SK-N-SH (cell line): ENCODE measurements at regions not wholly inside any gene's neighbourhood (a gene's known extent, or its start where the extent isn't known, plus 50 kb on each side); places are given as distances from the start of the nearest gene placed in this dataset.

ENCODE experiments used
- CTCF ChIA-PET: fragments of 300-600, 350-600 bp; formaldehyde crosslinking; extraction: SDS; loops from one replicate; lab custom pipeline; 2021; lab: Yijun Ruan, JAX
- POLR2A ChIA-PET: fragments of 350-600 bp; sonication (Branson Sonifier 250); formaldehyde crosslinking; extraction: SDS; loops from one replicate; lab custom pipeline; 2020; ENCODE audit warnings: antibody characterized with exemption, inconsistent platforms; lab: Yijun Ruan, JAX
- DNase-seq: peaks from one replicate; pipeline ENCODE4 v3.0.0; 2012
- H2AFZ ChIP-seq: fragments of 200-600 bp; sonication (generic); 2 replicates; pipeline ENCODE4 v1.8.1; 2016; ENCODE audit warnings: antibody characterized with exemption, mild to moderate bottlenecking, low read depth
- H3F3A ChIP-seq: fragments of 200-600 bp; sonication (generic); replicated peaks from 2 replicates; pipeline ENCODE3; 2016; ENCODE audit warnings: antibody characterized with exemption, mild to moderate bottlenecking; ENCODE audit not compliant: insufficient read depth
- H3K27ac ChIP-seq, 2 experiments: fragments of 200-500 bp in 1 of 2; fragments of 200-600 bp in 1 of 2; sonication (Bioruptor generic) in 1 of 2; sonication (generic), shearing (Covaris generic) in 1 of 2; 2 replicates each; pipeline versions ENCODE4 v1.5.1 to v1.6.1; 2014 to 2016; ENCODE audit warnings: low read depth in 2 of 2, inconsistent platforms in 1 of 2, low read length in 1 of 2, mild to moderate bottlenecking in 1 of 2, mixed read lengths in 1 of 2
- H3K27me3 ChIP-seq: fragments of 200-600 bp; sonication (generic), shearing (Covaris generic); 2 replicates; pipeline ENCODE4 v1.6.1; 2016; ENCODE audit warnings: mixed run types; ENCODE audit not compliant: insufficient read depth
- H3K36me3 ChIP-seq, 2 experiments: fragments of 200-500 bp in 1 of 2; fragments of 200-600 bp in 1 of 2; sonication (Bioruptor generic) in 1 of 2; sonication (generic) in 1 of 2; replicated peaks in 1 of 2; 2 replicates each; pipeline versions ENCODE3 to v1.5.1; 2014 to 2016; ENCODE audit warnings: low read length in 1 of 2, mild to moderate bottlenecking in 1 of 2; ENCODE audit not compliant: insufficient read depth in 2 of 2, control insufficient read depth in 1 of 2
- H3K4me1 ChIP-seq, 2 experiments: fragments of 200-500 bp in 1 of 2; fragments of 200-600 bp in 1 of 2; sonication (Bioruptor generic) in 1 of 2; sonication (generic), shearing (Covaris generic) in 1 of 2; 2 replicates each; pipeline versions ENCODE4 v1.5.1 to v1.6.1; 2014 to 2016; ENCODE audit warnings: low read depth in 1 of 2, low read length in 1 of 2, mixed run types in 1 of 2; ENCODE audit not compliant: insufficient read depth in 2 of 2, control insufficient read depth in 1 of 2
- H3K4me2 ChIP-seq: fragments of 200-600 bp; sonication (generic), shearing (Covaris generic); 2 replicates; pipeline ENCODE4 v1.6.1; 2017; ENCODE audit warnings: mixed run types
- H3K4me3 ChIP-seq, 2 experiments: fragments of 200-500 bp in 1 of 2; fragments of 200-600 bp in 1 of 2; sonication (Bioruptor generic) in 1 of 2; sonication (generic), shearing (Covaris generic) in 1 of 2; 2 replicates each; pipeline versions ENCODE4 v1.5.1 to v1.8.1; 2014 to 2016; ENCODE audit warnings: low read depth in 2 of 2, inconsistent platforms in 1 of 2, low read length in 1 of 2, mild to moderate bottlenecking in 1 of 2, mixed read lengths in 1 of 2, moderate library complexity in 1 of 2
- H3K79me2 ChIP-seq: fragments of 200-600 bp; sonication (generic); 2 replicates; pipeline ENCODE4 v1.8.1; 2017; ENCODE audit warnings: mild to moderate bottlenecking; ENCODE audit not compliant: insufficient read depth
- H3K9ac ChIP-seq: fragments of 200-600 bp; sonication (generic); 2 replicates; pipeline ENCODE4 v1.6.1; 2017; ENCODE audit warnings: mixed run types
- H3K9me2 ChIP-seq: fragments of 200-600 bp; sonication (generic); 2 replicates; pipeline ENCODE4 v1.6.1; 2017; ENCODE audit warnings: mixed run types
- H3K9me3 ChIP-seq: fragments of 200-600 bp; sonication (generic); 2 replicates; pipeline ENCODE4 v1.6.1; 2017; ENCODE audit warnings: mixed run types, mild to moderate bottlenecking, moderate library complexity
- H4K20me1 ChIP-seq: fragments of 200-600 bp; sonication (generic); 2 replicates; pipeline ENCODE4 v1.6.1; 2017; ENCODE audit warnings: mild to moderate bottlenecking, mixed run types; ENCODE audit not compliant: insufficient read depth
- CHD2 ChIP-seq: fragments of 150-350 bp; IDR thresholded peaks from 2 replicates; pipeline ENCODE4 v1.6.1; 2018; ENCODE audit warnings: low read length; ENCODE audit not compliant: partially characterized antibody
- ELF1 ChIP-seq: IDR thresholded peaks from 2 replicates; pipeline ENCODE4 v1.4.0; 2012
- EZH2phosphoT487 ChIP-seq: fragments of 200-600 bp; sonication (generic); IDR thresholded peaks from 2 replicates; pipeline ENCODE4 v1.6.1; 2017; ENCODE audit warnings: low read depth, mixed run types, mild to moderate bottlenecking, antibody characterized with exemption, moderate library complexity, borderline replicate concordance
- FOSL2 ChIP-seq: IDR thresholded peaks from 2 replicates; pipeline ENCODE4 v1.4.0; 2012; ENCODE audit warnings: low read depth, mild to moderate bottlenecking, moderate library complexity, borderline replicate concordance
- GABPA ChIP-seq: IDR thresholded peaks from 2 replicates; pipeline ENCODE4 v1.4.0; 2012; ENCODE audit warnings: low read depth, mild to moderate bottlenecking
- JUND ChIP-seq: IDR thresholded peaks from 2 replicates; pipeline ENCODE4 v1.4.0; 2012
- MEF2A ChIP-seq: IDR thresholded peaks from 2 replicates; pipeline ENCODE4 v1.4.0; 2012; ENCODE audit warnings: low read depth, borderline replicate concordance
- NFIC ChIP-seq: IDR thresholded peaks from 2 replicates; pipeline ENCODE4 v1.4.0; 2012; ENCODE audit warnings: borderline replicate concordance
- NRF1 ChIP-seq: IDR thresholded peaks from 2 replicates; pipeline ENCODE4 v1.6.1; 2012; ENCODE audit warnings: low read depth, mild to moderate bottlenecking, low read length
- RAD21 ChIP-seq: IDR thresholded peaks from 2 replicates; pipeline ENCODE4 v1.6.1; 2012; ENCODE audit warnings: mild to moderate bottlenecking, low read length
- SIN3A ChIP-seq: IDR thresholded peaks from 2 replicates; pipeline ENCODE4 v1.6.1; 2012; ENCODE audit warnings: low read depth, mild to moderate bottlenecking, low read length, moderate library complexity, borderline replicate concordance
- TCF12 ChIP-seq: IDR thresholded peaks from 2 replicates; pipeline ENCODE4 v1.4.0; 2012
- YY1 ChIP-seq: IDR thresholded peaks from 2 replicates; pipeline ENCODE4 v1.4.0; 2012; ENCODE audit warnings: low read depth, mild to moderate bottlenecking
- WGBS: methylation state at CpG from one replicate; pipeline ENCODE4 v1.1.6; 2017; ENCODE audit warnings: low lambda C conversion rate; 5-methylcytosine and 5-hydroxymethylcytosine counted together
- TF ChIP-seq, protein P1 (sequence below): IDR thresholded peaks from 2 replicates; pipeline ENCODE4 v1.4.0; 2012; ENCODE audit warnings: low read depth, borderline replicate concordance
- TF ChIP-seq, protein P2 (sequence below): IDR thresholded peaks from 2 replicates; pipeline ENCODE4 v1.6.1; 2012; ENCODE audit warnings: mild to moderate bottlenecking, low read depth, low read length, moderate library complexity

DNA sequence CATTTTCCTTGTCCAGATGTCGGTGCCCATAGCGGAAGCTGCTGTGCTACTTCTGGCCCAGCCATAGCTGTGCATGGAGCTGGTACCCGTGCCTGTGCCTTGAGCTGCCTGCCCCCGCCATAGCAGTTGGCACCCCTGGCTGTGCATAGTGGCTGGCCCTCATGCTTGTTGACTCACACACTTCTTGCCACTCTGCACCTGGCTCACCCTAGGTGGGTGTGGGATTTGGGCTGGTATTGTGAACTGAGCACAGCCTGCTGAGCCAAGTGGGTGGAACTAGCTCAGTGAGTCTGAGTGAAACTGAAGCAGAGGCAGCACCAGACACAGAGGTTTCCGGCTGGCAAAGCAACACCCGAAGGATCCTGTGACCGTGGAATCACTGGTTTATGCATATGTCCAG lies 689.5 kb upstream of the EYS start:
- Histone ChIP-seq H3K36me3 (no peaks in the 10 kb centered on the region), H3K4me2 (no peak overlapping the region), H3K27me3 (no peaks in the 10 kb centered on the region), H3K9ac (no peak overlapping the region), H3K9me2 (no peaks in the 10 kb centered on the region), H3F3A (no peaks in the 10 kb centered on the region), H4K20me1 (no peaks in the 10 kb centered on the region), H3K4me3 (no peak overlapping the region; a peak in 1 of 4 replicates), H3K4me1 (no peaks in the 10 kb centered on the region), H3K27ac (no peak overlapping the region), H3K79me2 (no peaks in the 10 kb centered on the region), H3K9me3 (no peaks in the 10 kb centered on the region), H2AFZ (no peak overlapping the region)
- DNase-seq: no peak
- 69% methylated on average over 7 of the region's 7 CpGs for WGBS
- TF ChIP-seq ELF1 (no peak), TCF12 (no peak), RAD21 (no peak), CHD2 (no peak), NFIC (no peak), YY1 (no peak), FOSL2 (no peak), JUND (no peak), SIN3A (no peak), GABPA (no peak), MEF2A (no peak), EZH2phosphoT487 (no peak), NRF1 (no peak)
- TF ChIP-seq, protein P1, sequence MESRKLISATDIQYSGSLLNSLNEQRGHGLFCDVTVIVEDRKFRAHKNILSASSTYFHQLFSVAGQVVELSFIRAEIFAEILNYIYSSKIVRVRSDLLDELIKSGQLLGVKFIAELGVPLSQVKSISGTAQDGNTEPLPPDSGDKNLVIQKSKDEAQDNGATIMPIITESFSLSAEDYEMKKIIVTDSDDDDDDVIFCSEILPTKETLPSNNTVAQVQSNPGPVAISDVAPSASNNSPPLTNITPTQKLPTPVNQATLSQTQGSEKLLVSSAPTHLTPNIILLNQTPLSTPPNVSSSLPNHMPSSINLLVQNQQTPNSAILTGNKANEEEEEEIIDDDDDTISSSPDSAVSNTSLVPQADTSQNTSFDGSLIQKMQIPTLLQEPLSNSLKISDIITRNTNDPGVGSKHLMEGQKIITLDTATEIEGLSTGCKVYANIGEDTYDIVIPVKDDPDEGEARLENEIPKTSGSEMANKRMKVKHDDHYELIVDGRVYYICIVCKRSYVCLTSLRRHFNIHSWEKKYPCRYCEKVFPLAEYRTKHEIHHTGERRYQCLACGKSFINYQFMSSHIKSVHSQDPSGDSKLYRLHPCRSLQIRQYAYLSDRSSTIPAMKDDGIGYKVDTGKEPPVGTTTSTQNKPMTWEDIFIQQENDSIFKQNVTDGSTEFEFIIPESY: no peak
- TF ChIP-seq, protein P2, sequence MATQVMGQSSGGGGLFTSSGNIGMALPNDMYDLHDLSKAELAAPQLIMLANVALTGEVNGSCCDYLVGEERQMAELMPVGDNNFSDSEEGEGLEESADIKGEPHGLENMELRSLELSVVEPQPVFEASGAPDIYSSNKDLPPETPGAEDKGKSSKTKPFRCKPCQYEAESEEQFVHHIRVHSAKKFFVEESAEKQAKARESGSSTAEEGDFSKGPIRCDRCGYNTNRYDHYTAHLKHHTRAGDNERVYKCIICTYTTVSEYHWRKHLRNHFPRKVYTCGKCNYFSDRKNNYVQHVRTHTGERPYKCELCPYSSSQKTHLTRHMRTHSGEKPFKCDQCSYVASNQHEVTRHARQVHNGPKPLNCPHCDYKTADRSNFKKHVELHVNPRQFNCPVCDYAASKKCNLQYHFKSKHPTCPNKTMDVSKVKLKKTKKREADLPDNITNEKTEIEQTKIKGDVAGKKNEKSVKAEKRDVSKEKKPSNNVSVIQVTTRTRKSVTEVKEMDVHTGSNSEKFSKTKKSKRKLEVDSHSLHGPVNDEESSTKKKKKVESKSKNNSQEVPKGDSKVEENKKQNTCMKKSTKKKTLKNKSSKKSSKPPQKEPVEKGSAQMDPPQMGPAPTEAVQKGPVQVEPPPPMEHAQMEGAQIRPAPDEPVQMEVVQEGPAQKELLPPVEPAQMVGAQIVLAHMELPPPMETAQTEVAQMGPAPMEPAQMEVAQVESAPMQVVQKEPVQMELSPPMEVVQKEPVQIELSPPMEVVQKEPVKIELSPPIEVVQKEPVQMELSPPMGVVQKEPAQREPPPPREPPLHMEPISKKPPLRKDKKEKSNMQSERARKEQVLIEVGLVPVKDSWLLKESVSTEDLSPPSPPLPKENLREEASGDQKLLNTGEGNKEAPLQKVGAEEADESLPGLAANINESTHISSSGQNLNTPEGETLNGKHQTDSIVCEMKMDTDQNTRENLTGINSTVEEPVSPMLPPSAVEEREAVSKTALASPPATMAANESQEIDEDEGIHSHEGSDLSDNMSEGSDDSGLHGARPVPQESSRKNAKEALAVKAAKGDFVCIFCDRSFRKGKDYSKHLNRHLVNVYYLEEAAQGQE: no peak
- POLR2A ChIA-PET: no interaction called here
- CTCF ChIA-PET: interaction anchor here (0.6 kb wide), 1 partner anchor 144 kb away, joined by 3 read pairs; no protein-coding TSS in a partner anchor
